ENCODE measurements at regions not wholly inside any gene's neighbourhood (a gene's known extent, or its start where the extent isn't known, plus 50 kb on each side); places are given as distances from the start of the nearest gene placed in this dataset.

- Histone ChIP-seq H3K36me3 (ENCODE audit: control insufficient read depth, insufficient read depth, low read length) (no peaks in the 10 kb centered on the region), H3K27me3 (ENCODE audit: control insufficient read depth, insufficient read depth, low read length) (no peaks in the 10 kb centered on the region), H3K9me3 (replicated peaks; ENCODE audit: control insufficient read depth, low read depth, low read length) (no peaks in the 10 kb centered on the region), H3K4me3 (ENCODE audit: low read length) (no peak overlapping the region), H3K4me1 (ENCODE audit: control insufficient read depth, insufficient read depth, low read length) (no peaks in the 10 kb centered on the region), H3K27ac (ENCODE audit: low read length) (no peak overlapping the region)
- WGBS (ENCODE audit: insufficient coverage), result no CpG with 5 or more reads among the region's 5 CpGs
- DNase-seq, result no peak
These were observed 541.7 kb downstream of the TBL1XR1 start for GRCh38 chr3:176655404-176656094.

- Histone ChIP-seq H3K4me1 (ENCODE audit: control insufficient read depth, insufficient read depth, low read length) (no peaks in the 10 kb centered on the region), H3K27ac (ENCODE audit: low read length) (no peak overlapping the region), H3K36me3 (ENCODE audit: control insufficient read depth, insufficient read depth, low read length) (no peaks in the 10 kb centered on the region), H3K4me3 (ENCODE audit: low read length) (no peak overlapping the region), H3K27me3 (ENCODE audit: control insufficient read depth, insufficient read depth, low read length) (no peaks in the 10 kb centered on the region), H3K9me3 (replicated peaks; ENCODE audit: control insufficient read depth, low read depth, low read length) (no peaks in the 10 kb centered on the region)
- no peak for DNase-seq
- no CpG with 5 or more reads among the region's 3 CpGs for WGBS (ENCODE audit: insufficient coverage)
These were observed 545.7 kb downstream of the TBL1XR1 start for GRCh38 chr3:176651622-176652021.

DNA sequence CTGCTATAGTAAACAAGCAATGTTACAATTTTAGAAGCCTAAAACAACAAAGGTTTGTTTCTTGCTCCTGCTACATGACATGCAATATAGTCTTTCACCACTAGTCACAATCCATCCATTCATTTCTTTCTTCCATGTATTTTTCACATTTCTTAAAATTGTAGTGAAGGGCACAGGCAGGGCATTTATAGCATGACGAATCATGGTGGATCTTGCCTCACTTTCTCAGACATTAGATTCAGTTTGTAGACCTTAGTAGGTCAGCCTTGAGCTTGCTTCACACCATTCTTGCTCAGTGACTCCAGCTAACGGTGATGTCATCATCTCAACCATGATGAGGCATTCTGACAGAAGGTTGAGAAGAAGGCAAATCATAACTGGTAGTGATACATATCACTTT lies 546.8 kb downstream of the TBL1XR1 start:
- Histone ChIP-seq H3K36me3 (ENCODE audit: control insufficient read depth, insufficient read depth, low read length) (no peaks in the 10 kb centered on the region), H3K4me3 (ENCODE audit: low read length) (no peak overlapping the region)
- no CpG with 5 or more reads among the region's 2 CpGs for WGBS (ENCODE audit: insufficient coverage)

DNA sequence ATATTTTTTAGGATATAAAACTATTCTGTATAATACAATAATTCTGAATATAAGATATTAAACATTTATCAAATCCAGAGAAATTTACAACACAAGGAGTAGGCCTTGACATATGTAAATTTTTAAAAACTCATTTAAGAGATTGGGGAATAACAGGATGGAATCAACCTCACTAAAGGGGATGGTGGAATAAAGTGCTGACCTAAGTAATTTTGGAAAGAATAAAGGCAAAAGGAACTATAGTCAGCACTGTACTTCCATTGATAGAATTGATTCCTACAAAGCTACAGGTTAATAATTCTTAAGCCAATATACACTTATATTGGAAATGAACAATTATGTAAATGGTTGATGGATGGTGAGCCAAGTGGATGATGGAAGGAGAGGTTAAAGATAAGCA lies 549.3 kb downstream of the TBL1XR1 start:
- no peak overlapping the region for H3K27ac ChIP-seq (ENCODE audit: low read length)
- DNase-seq, result no peak
- H3K27me3 ChIP-seq (ENCODE audit: control insufficient read depth, insufficient read depth, low read length), result no peaks in the 10 kb centered on the region
- no peaks in the 10 kb centered on the region for H3K9me3 ChIP-seq (replicated peaks; ENCODE audit: control insufficient read depth, low read depth, low read length)
- H3K36me3 ChIP-seq (ENCODE audit: control insufficient read depth, insufficient read depth, low read length), result no peaks in the 10 kb centered on the region
- H3K4me1 ChIP-seq (ENCODE audit: control insufficient read depth, insufficient read depth, low read length), result no peaks in the 10 kb centered on the region
- H3K4me3 ChIP-seq (ENCODE audit: low read length), result no peak overlapping the region

More for the DNA sequence above, 546.8 kb downstream of the TBL1XR1 start:
- Histone ChIP-seq H3K4me1 (ENCODE audit: control insufficient read depth, insufficient read depth, low read length) (no peaks in the 10 kb centered on the region), H3K27me3 (ENCODE audit: control insufficient read depth, insufficient read depth, low read length) (no peaks in the 10 kb centered on the region), H3K9me3 (replicated peaks; ENCODE audit: control insufficient read depth, low read depth, low read length) (no peaks in the 10 kb centered on the region), H3K27ac (ENCODE audit: low read length) (no peak overlapping the region)
- DNase-seq, result no peak

GRCh38 chr3:176633511-176633910 lies 563.8 kb downstream of the TBL1XR1 start:
- no peak for DNase-seq
- H3K27me3 ChIP-seq (ENCODE audit: control insufficient read depth, insufficient read depth, low read length), result no peaks in the 10 kb centered on the region
- H3K27ac ChIP-seq (ENCODE audit: low read length), result no peak overlapping the region
- H3K4me1 ChIP-seq (ENCODE audit: control insufficient read depth, insufficient read depth, low read length), result no peaks in the 10 kb centered on the region
- no peaks in the 10 kb centered on the region for H3K36me3 ChIP-seq (ENCODE audit: control insufficient read depth, insufficient read depth, low read length)
- no peak overlapping the region for H3K4me3 ChIP-seq (ENCODE audit: low read length)
- H3K9me3 ChIP-seq (replicated peaks; ENCODE audit: control insufficient read depth, low read depth, low read length), result no peaks in the 10 kb centered on the region
- WGBS (ENCODE audit: insufficient coverage), result no CpG with 5 or more reads among the region's 2 CpGs

DNA sequence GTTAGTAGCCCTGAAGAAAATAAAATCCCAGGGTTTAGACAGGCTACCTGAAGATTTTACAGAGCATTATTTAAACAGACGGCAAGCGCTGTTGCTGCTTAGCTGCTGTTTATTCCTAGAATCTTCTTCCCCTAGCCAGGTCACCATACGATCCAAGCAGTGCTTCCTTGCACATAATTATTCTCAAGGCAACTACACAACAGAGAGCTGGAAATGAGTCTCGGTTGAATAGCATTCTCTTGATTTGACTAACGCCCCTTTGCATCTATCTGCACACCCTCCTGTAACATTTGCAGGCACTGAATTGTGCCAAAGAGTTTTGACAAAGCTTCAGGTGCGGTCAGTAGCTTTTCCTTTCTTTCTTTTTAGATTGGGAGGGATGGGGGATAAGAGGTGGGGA lies 564.4 kb downstream of the TBL1XR1 start:
- 60% methylated on average over 1 of the region's 6 CpGs for WGBS (ENCODE audit: insufficient coverage)
- H3K27ac ChIP-seq (ENCODE audit: low read length), result no peak overlapping the region
- H3K9me3 ChIP-seq (replicated peaks; ENCODE audit: control insufficient read depth, low read depth, low read length), result no peaks in the 10 kb centered on the region
- no peaks in the 10 kb centered on the region for H3K4me1 ChIP-seq (ENCODE audit: control insufficient read depth, insufficient read depth, low read length)
- no peaks in the 10 kb centered on the region for H3K36me3 ChIP-seq (ENCODE audit: control insufficient read depth, insufficient read depth, low read length)
- no peak overlapping the region for H3K4me3 ChIP-seq (ENCODE audit: low read length)
- DNase-seq, result peak; percentile 22
- H3K27me3 ChIP-seq (ENCODE audit: control insufficient read depth, insufficient read depth, low read length), result no peaks in the 10 kb centered on the region

DNA sequence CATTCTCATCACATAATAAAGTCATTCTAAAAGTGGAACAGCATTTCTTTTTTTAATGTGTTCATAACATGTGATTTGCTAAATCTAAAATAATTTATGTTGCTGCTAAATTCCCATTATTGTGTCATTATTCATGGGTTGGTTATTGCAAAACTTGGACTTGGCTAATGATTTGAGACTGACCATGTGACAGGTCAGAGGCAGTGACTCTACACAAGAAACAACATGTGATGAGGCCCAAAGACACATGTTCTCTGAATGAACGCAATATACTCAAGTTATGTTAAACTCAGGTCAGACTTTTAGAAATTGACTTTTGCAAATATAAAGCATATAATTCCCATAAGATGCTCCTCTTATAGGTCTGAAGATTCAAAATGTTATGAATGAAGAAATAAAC lies 566.1 kb downstream of the TBL1XR1 start:
- Histone ChIP-seq H3K4me3 (ENCODE audit: low read length) (no peak overlapping the region), H3K27me3 (ENCODE audit: control insufficient read depth, insufficient read depth, low read length) (no peaks in the 10 kb centered on the region), H3K9me3 (replicated peaks; ENCODE audit: control insufficient read depth, low read depth, low read length) (no peaks in the 10 kb centered on the region), H3K27ac (ENCODE audit: low read length) (no peak overlapping the region), H3K36me3 (ENCODE audit: control insufficient read depth, insufficient read depth, low read length) (no peaks in the 10 kb centered on the region), H3K4me1 (ENCODE audit: control insufficient read depth, insufficient read depth, low read length) (no peaks in the 10 kb centered on the region)
- no peak for DNase-seq
- no CpG with 5 or more reads among the region's 1 CpG for WGBS (ENCODE audit: insufficient coverage)

DNA sequence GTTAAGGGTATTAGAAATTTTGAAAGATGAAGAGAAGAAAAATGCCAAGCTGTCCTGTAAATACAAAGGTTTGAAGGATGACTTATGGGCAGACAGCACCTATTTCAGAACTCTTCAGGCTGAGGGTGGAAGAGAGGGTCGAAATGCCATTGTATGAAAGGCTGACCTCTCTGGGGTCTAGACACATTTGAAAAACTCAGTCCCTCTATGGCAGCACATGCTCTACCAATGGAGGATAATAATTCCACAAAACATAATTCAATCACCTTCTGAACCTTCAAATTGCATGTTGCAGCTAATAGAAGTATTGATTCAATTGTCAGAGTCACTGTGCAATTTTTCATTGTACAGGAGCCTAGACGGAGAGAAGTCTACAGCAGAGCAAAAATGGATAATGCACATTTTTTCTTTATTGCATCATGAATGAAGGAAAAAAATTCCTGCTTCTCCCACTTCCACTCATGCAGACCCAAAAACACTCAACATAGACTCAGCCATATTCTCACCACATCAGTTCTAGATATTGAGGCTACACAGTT lies 569.1 kb downstream of the TBL1XR1 start:
- no peaks in the 10 kb centered on the region for H3K27me3 ChIP-seq (ENCODE audit: control insufficient read depth, insufficient read depth, low read length)
- peaks cover 3% of the 10 kb centered on the region for H3K4me1 ChIP-seq (ENCODE audit: control insufficient read depth, insufficient read depth, low read length)
- no peak overlapping the region for H3K27ac ChIP-seq (ENCODE audit: low read length)
- DNase-seq, result no peak
- H3K9me3 ChIP-seq (replicated peaks; ENCODE audit: control insufficient read depth, low read depth, low read length), result no peaks in the 10 kb centered on the region
- no CpG with 5 or more reads among the region's 2 CpGs for WGBS (ENCODE audit: insufficient coverage)
- H3K4me3 ChIP-seq (ENCODE audit: low read length), result no peak overlapping the region
- H3K36me3 ChIP-seq (ENCODE audit: control insufficient read depth, insufficient read depth, low read length), result no peaks in the 10 kb centered on the region

GRCh38 chr3:176623468-176624150 lies 573.7 kb downstream of the TBL1XR1 start:
- 82% methylated on average over 2 of the region's 4 CpGs for WGBS (ENCODE audit: insufficient coverage)
- Histone ChIP-seq H3K4me1 (ENCODE audit: control insufficient read depth, insufficient read depth, low read length) (peaks cover 3% of the 10 kb centered on the region), H3K27ac (ENCODE audit: low read length) (peak overlapping the region; percentile 54), H3K27me3 (ENCODE audit: control insufficient read depth, insufficient read depth, low read length) (no peaks in the 10 kb centered on the region), H3K36me3 (ENCODE audit: control insufficient read depth, insufficient read depth, low read length) (no peaks in the 10 kb centered on the region), H3K4me3 (ENCODE audit: low read length) (no peak overlapping the region), H3K9me3 (replicated peaks; ENCODE audit: control insufficient read depth, low read depth, low read length) (no peaks in the 10 kb centered on the region)
- peak; percentile 87 for DNase-seq

GRCh38 chr3:176619833-176620232 lies 577.4 kb downstream of the TBL1XR1 start:
- WGBS (ENCODE audit: insufficient coverage), result 83% methylated on average over 1 of the region's 3 CpGs
- no peaks in the 10 kb centered on the region for H3K36me3 ChIP-seq (ENCODE audit: control insufficient read depth, insufficient read depth, low read length)
- H3K9me3 ChIP-seq (replicated peaks; ENCODE audit: control insufficient read depth, low read depth, low read length), result no peaks in the 10 kb centered on the region
- DNase-seq, result no peak
- no peak overlapping the region for H3K4me3 ChIP-seq (ENCODE audit: low read length)
- H3K4me1 ChIP-seq (ENCODE audit: control insufficient read depth, insufficient read depth, low read length), result peaks cover 3% of the 10 kb centered on the region
- H3K27me3 ChIP-seq (ENCODE audit: control insufficient read depth, insufficient read depth, low read length), result no peaks in the 10 kb centered on the region
- H3K27ac ChIP-seq (ENCODE audit: low read length), result no peak overlapping the region

All from muscle of leg (tissue), 3 donors.